Ishikawa (cell line): ENCODE measurements at regions not wholly inside any gene's neighbourhood (a gene's known extent, or its start where the extent isn't known, plus 50 kb on each side); places are given as distances from the start of the nearest gene placed in this dataset.

Experiments used
- CEBPB ChIP-seq: IDR thresholded peaks from 2 replicates; pipeline ENCODE4 v1.6.1; 2012
- CREB1 ChIP-seq: IDR thresholded peaks from 2 replicates; pipeline ENCODE4 v1.6.1; 2012; ENCODE audit warnings: low read depth
- EGR1 ChIP-seq: IDR thresholded peaks from 2 replicates; pipeline ENCODE4 v1.6.1; 2012
- EP300 ChIP-seq: IDR thresholded peaks from 2 replicates; pipeline ENCODE4 v1.6.1; 2012; ENCODE audit warnings: borderline replicate concordance
- FOXM1 ChIP-seq: IDR thresholded peaks from 2 replicates; pipeline ENCODE4 v1.6.1; 2012; ENCODE audit warnings: low read depth, borderline replicate concordance
- NFIC ChIP-seq: IDR thresholded peaks from 2 replicates; pipeline ENCODE4 v1.6.1; 2012
- RAD21 ChIP-seq: IDR thresholded peaks from 2 replicates; pipeline ENCODE4 v1.6.1; 2012; ENCODE audit warnings: low read depth
- REST ChIP-seq: IDR thresholded peaks from 2 replicates; pipeline ENCODE4 v1.6.1; 2012; ENCODE audit warnings: low read depth, mild to moderate bottlenecking
- TAF1 ChIP-seq: IDR thresholded peaks from 2 replicates; pipeline ENCODE4 v1.6.1; 2012; ENCODE audit warnings: low read depth, mild to moderate bottlenecking
- TCF12 ChIP-seq: IDR thresholded peaks from 2 replicates; pipeline ENCODE4 v1.6.1; 2012; ENCODE audit warnings: low read depth
- TEAD4 ChIP-seq: IDR thresholded peaks from 2 replicates; pipeline ENCODE4 v1.6.1; 2012
- ZBTB7A ChIP-seq: IDR thresholded peaks from 2 replicates; pipeline ENCODE4 v1.6.1; 2012; ENCODE audit warnings: low read depth
- TF ChIP-seq, protein P1 (sequence below): IDR thresholded peaks from 2 replicates; pipeline ENCODE4 v1.6.1; 2012

- no peak for TF ChIP-seq CREB1
- TF ChIP-seq TEAD4, result no peak
- TF ChIP-seq ZBTB7A, result no peak
- TF ChIP-seq NFIC, result no peak
- TF ChIP-seq EP300, result no peak
- no peak for TF ChIP-seq EGR1
- TF ChIP-seq CEBPB, result no peak
Measured at GRCh38 chr2:159851941-159852340, 53.9 kb upstream of the CD302 start.

GRCh38 chr2:159850789-159851188 is 52.8 kb upstream of the CD302 start:
- TF ChIP-seq TCF12 (no peak), CREB1 (no peak), TEAD4 (no peak), FOXM1 (no peak), RAD21 (no peak), ZBTB7A (no peak), TAF1 (no peak), EP300 (no peak)

DNA sequence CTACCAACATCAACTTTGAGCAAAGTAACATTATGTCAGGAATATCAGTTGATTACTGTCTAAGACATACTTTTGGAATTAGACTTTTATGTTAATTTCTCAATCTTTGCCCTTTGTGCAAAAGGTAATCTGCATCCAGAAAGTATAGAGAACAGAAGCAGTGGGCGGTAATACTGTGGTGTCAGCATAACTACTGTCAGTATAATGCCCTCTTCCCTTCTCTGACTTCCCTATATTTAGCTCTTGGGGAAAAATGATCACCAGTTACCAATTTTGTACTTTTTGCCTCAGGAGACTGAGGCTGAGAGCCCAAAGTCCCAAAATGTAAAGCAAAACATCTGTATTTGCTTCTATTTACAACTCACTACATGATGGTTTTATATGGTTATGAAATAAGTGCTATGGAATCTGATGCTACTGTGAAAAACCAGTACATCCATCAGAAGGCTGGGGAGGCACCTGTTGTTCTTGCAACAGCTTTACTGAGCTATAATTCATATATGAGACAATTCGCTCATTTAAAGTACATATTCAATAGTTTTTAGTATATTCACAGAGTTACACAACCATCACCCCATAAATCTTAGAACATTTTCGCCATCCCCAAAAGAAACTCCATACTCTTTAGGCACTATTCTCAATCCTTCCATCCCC is 51.3 kb upstream of the CD302 start:
- no peak for TF ChIP-seq CREB1
- TF ChIP-seq REST, result no peak
- TF ChIP-seq RAD21, result no peak
- TF ChIP-seq FOXM1, result no peak
- TF ChIP-seq EGR1, result no peak
- TF ChIP-seq, protein P1, sequence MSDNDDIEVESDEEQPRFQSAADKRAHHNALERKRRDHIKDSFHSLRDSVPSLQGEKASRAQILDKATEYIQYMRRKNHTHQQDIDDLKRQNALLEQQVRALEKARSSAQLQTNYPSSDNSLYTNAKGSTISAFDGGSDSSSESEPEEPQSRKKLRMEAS, result no peak
- TF ChIP-seq TCF12, result no peak
- TF ChIP-seq NFIC, result no peak
